Coronary artery (tissue), 2 donors: ENCODE measurements at regions not wholly inside any gene's neighbourhood (a gene's known extent, or its start where the extent isn't known, plus 50 kb on each side); places are given as distances from the start of the nearest gene placed in this dataset.

Experiments used
- DNase-seq: peaks from one replicate; pipeline ENCODE4 v3.0.0-alpha.2; 2017; ENCODE audit warnings: low spot score
- H3K27ac ChIP-seq, 2 donors: fragments of 200-600 bp; sonication (generic); one replicate each; pipeline ENCODE4 v1.5.1; 2016 to 2019
- H3K4me3 ChIP-seq: fragments of 200-600 bp; sonication (generic); 2 replicates; pipeline ENCODE4 v1.5.1; 2016; ENCODE audit warnings: mild to moderate bottlenecking, moderate library complexity
- TF ChIP-seq, protein P1 (sequence below): fragments of 200-600 bp; sonication (generic); IDR thresholded peaks from one replicate; pipeline ENCODE4 v1.5.1; 2019; ENCODE audit warnings: antibody characterized with exemption

DNA sequence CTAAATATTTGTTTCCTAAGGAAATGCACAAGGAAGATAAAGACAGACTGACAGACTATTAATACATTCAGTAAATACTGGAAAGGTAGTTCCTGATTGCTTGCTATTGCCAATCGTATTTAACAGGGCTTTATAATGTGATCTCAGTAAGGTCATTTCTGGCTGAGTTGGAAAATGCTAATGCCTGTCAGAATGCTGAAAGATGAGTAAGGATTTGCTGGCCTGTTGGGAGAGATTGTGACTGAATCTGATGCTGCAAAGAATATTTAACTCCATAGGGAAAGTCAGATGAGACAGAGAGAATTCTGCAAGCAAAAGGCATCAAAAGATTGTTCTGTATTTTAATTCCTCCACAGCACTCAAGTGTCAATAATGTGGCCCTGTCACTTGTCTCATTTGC lies 169.0 kb downstream of the BEND2 start:
- H3K4me3 ChIP-seq, result no peak overlapping the region
- DNase-seq, result no peak
- H3K27ac ChIP-seq, result no peak overlapping the region
- TF ChIP-seq, protein P1, sequence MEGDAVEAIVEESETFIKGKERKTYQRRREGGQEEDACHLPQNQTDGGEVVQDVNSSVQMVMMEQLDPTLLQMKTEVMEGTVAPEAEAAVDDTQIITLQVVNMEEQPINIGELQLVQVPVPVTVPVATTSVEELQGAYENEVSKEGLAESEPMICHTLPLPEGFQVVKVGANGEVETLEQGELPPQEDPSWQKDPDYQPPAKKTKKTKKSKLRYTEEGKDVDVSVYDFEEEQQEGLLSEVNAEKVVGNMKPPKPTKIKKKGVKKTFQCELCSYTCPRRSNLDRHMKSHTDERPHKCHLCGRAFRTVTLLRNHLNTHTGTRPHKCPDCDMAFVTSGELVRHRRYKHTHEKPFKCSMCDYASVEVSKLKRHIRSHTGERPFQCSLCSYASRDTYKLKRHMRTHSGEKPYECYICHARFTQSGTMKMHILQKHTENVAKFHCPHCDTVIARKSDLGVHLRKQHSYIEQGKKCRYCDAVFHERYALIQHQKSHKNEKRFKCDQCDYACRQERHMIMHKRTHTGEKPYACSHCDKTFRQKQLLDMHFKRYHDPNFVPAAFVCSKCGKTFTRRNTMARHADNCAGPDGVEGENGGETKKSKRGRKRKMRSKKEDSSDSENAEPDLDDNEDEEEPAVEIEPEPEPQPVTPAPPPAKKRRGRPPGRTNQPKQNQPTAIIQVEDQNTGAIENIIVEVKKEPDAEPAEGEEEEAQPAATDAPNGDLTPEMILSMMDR, result no peak

GRCh38 chrX:18047491-18047890 lies 173.2 kb downstream of the BEND2 start:
- Histone ChIP-seq H3K4me3 (no peak overlapping the region), H3K27ac (no peak overlapping the region)
- DNase-seq, result no peak
- TF ChIP-seq, protein P1, result no peak

DNA sequence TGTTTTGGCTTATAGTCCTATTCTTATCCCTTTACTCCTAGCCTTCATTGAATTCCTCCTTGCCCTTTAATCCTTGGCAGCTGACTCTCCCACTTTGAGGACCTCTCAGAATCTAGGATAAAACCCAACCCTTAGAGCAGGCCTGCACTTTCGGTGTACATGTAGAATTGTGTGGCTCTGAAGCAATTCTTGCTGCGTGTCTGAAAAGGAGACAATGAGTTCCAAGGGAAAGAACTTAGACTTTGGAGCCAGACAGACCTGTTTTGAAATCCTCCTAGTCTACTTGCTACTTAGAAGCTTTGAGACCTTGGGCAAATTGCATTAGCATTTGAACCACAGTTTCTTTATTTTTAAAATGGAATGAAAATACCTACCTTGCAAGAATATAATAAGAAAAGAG lies 175.2 kb downstream of the BEND2 start:
- TF ChIP-seq, protein P1, result no peak
- Histone ChIP-seq H3K4me3 (no peak overlapping the region), H3K27ac (no peak overlapping the region)
- DNase-seq, result no peak

DNA sequence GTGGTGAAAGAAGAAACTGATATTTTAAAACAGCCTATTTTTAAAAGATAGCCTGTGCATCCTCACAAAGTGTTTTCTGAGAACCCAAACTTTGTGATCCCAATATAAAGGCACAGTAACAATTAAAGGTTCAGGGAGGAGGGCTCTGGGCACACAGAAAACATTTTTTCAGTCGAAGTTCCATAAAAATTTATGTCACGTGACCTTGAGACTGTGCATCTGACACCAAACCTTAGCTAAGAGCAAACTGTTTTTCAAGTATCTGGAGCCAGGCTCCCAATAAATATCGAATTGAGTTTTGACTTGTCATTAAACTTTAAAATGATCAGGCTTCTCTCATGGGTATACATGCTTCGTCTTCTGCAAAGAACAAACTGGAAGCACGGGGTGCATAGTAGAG lies 177.9 kb downstream of the BEND2 start:
- H3K4me3 ChIP-seq, result no peak overlapping the region
- H3K27ac ChIP-seq, result no peak overlapping the region
- TF ChIP-seq, protein P1, result no peak
- no peak for DNase-seq

DNA sequence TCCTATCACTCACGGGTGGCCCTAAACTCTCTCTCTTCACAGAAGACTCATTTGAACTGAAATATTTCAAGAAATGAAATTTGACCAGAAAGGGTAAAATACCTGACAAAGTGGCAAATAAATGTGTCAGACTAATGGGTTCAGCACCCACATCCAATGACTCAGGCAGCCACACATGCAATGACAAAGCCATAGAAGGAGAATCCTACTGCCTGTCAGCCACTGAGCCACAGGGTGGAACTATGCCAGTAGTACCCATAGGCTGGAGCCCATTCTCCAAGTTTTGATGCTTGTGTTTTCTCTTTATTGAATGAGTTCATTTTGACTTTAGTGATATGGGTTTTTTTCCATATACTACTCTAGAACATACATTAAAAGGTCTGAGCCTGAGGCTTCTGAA lies 179.0 kb downstream of the BEND2 start:
- TF ChIP-seq, protein P1, result no peak
- DNase-seq, result no peak
- Histone ChIP-seq H3K4me3 (no peak overlapping the region), H3K27ac (no peak overlapping the region)

- H3K27ac ChIP-seq, result no peak overlapping the region
- DNase-seq, result no peak
- no peak overlapping the region for H3K4me3 ChIP-seq
- TF ChIP-seq, protein P1, result no peak
Observed at GRCh38 chrX:18039023-18039422, 177.9 kb upstream of the RAI2 start.

GRCh38 chrX:18036394-18036793 lies 175.3 kb upstream of the RAI2 start:
- DNase-seq, result no peak
- Histone ChIP-seq H3K27ac (no peak overlapping the region), H3K4me3 (no peak overlapping the region)
- TF ChIP-seq, protein P1, result no peak
